ENCODE measurements at regions not wholly inside any gene's neighbourhood (a gene's known extent, or its start where the extent isn't known, plus 50 kb on each side); places are given as distances from the start of the nearest gene placed in this dataset.

DNA sequence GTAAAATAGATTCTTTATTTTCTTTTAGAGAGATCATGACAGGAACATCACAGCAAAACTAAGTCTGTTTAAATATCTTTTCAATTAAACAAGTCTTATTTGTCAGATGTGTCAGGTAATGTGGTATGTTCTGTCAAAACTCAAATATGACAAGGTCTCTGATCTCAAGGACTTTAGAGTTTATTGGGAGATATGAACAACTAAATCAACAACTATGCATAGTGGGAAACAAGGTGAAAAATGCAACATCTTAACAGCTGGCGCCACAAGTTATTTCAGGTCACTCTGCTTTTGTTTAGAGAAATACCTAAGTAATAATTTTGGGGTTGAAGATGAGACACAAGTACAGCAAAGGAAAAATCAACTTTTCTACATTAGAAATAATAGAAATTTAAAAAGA is 779.4 kb upstream of the ADGRL4 start:
- Histone ChIP-seq H3K27me3 (replicated peaks; ENCODE audit: insufficient read depth) (no peaks in the 10 kb centered on the region), H3K36me3 (no peaks in the 10 kb centered on the region), H3K4me1 (replicated peaks) (no peaks in the 10 kb centered on the region), H3K4me3 (no peak overlapping the region), H3K27ac (no peak overlapping the region), H3K9me3 (no peaks in the 10 kb centered on the region)
- 85% methylated on average over 1 of the region's 1 CpG for WGBS
- intact Hi-C loops (cut with DNase I): no loop called here
- DNase-seq (ENCODE audit: low spot score): no peak
- TF ChIP-seq, protein P1, sequence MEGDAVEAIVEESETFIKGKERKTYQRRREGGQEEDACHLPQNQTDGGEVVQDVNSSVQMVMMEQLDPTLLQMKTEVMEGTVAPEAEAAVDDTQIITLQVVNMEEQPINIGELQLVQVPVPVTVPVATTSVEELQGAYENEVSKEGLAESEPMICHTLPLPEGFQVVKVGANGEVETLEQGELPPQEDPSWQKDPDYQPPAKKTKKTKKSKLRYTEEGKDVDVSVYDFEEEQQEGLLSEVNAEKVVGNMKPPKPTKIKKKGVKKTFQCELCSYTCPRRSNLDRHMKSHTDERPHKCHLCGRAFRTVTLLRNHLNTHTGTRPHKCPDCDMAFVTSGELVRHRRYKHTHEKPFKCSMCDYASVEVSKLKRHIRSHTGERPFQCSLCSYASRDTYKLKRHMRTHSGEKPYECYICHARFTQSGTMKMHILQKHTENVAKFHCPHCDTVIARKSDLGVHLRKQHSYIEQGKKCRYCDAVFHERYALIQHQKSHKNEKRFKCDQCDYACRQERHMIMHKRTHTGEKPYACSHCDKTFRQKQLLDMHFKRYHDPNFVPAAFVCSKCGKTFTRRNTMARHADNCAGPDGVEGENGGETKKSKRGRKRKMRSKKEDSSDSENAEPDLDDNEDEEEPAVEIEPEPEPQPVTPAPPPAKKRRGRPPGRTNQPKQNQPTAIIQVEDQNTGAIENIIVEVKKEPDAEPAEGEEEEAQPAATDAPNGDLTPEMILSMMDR (IDR thresholded peaks at IDR 0.05): no peak
- TF ChIP-seq POLR2AphosphoS5 (IDR thresholded peaks at IDR 0.05): no peak
- TF ChIP-seq POLR2A (IDR thresholded peaks at IDR 0.05): no peak

- no peak overlapping the region for H3K27ac ChIP-seq
- WGBS: 92% methylated on average over 4 of the region's 4 CpGs
Observed at GRCh38 chr1:79785561-79785960, 779.0 kb upstream of the ADGRL4 start.

GRCh38 chr1:79781261-79781660 is 774.7 kb upstream of the ADGRL4 start:
- 84% methylated on average over 3 of the region's 3 CpGs for WGBS
- intact Hi-C loops (cut with DNase I): no loop called here
- no peak for DNase-seq (ENCODE audit: low spot score)
- H3K27ac ChIP-seq: no peak overlapping the region
- no peaks in the 10 kb centered on the region for H3K4me1 ChIP-seq (replicated peaks)
- no peaks in the 10 kb centered on the region for H3K9me3 ChIP-seq
- H3K27me3 ChIP-seq (replicated peaks; ENCODE audit: insufficient read depth): no peaks in the 10 kb centered on the region
- no peak overlapping the region for H3K4me3 ChIP-seq
- no peaks in the 10 kb centered on the region for H3K36me3 ChIP-seq
- no peak for TF ChIP-seq POLR2A (IDR thresholded peaks at IDR 0.05)
- TF ChIP-seq, protein P1 (IDR thresholded peaks at IDR 0.05): no peak
- no peak for TF ChIP-seq POLR2AphosphoS5 (IDR thresholded peaks at IDR 0.05)

More at GRCh38 chr1:79785561-79785960, 779.0 kb upstream of the ADGRL4 start:
- TF ChIP-seq POLR2AphosphoS5 (IDR thresholded peaks at IDR 0.05) (no peak), POLR2A (IDR thresholded peaks at IDR 0.05) (no peak)
- TF ChIP-seq, protein P1 (IDR thresholded peaks at IDR 0.05): no peak
- Histone ChIP-seq H3K4me3 (no peak overlapping the region), H3K9me3 (no peaks in the 10 kb centered on the region), H3K36me3 (no peaks in the 10 kb centered on the region), H3K4me1 (replicated peaks) (no peaks in the 10 kb centered on the region), H3K27me3 (replicated peaks; ENCODE audit: insufficient read depth) (no peaks in the 10 kb centered on the region)
- intact Hi-C loops (cut with DNase I): no loop called here
- DNase-seq (ENCODE audit: low spot score): no peak

DNA sequence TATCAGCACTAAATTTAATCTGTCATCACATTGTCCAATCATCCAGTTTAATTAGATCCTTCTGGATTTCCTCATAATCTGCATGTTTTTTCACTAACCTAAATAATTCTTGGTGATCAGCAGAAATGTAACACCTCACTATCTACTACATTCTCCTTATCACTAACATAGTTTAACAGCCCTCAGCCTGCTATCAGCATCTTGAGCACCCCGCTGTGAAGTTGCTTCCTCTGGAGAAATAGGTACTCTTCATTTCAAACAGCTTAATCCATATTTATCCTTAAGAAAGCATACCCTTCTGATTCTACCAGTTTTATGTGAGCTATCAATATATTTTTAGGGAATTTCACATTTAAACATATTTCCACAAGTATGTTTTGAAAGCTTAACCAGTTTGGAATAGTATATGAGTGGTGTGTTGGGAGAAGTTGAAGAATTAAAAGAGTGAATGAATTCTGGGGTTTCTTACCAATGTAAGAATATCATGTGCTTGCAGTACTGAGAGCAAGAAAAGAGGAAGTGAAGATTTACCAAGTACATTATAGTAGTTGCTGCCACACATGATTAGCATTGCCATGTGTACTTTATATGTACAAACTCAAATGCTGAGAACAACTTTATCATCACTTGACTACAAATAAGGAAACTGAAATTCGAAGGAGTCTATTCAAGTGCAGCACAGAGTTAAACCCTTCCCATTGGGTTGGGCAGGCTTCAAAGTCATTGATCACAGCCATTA is 771.1 kb upstream of the ADGRL4 start:
- Histone ChIP-seq H3K27ac (no peak overlapping the region), H3K9me3 (no peaks in the 10 kb centered on the region), H3K4me3 (no peak overlapping the region), H3K4me1 (replicated peaks) (no peaks in the 10 kb centered on the region), H3K36me3 (no peaks in the 10 kb centered on the region), H3K27me3 (replicated peaks; ENCODE audit: insufficient read depth) (no peaks in the 10 kb centered on the region)
- no peak for TF ChIP-seq POLR2AphosphoS5 (IDR thresholded peaks at IDR 0.05)
- TF ChIP-seq, protein P1 (IDR thresholded peaks at IDR 0.05): no peak
- DNase-seq (ENCODE audit: low spot score): no peak
- intact Hi-C loops (cut with DNase I): no loop called here
- 90% methylated on average over 2 of the region's 2 CpGs for WGBS

DNA sequence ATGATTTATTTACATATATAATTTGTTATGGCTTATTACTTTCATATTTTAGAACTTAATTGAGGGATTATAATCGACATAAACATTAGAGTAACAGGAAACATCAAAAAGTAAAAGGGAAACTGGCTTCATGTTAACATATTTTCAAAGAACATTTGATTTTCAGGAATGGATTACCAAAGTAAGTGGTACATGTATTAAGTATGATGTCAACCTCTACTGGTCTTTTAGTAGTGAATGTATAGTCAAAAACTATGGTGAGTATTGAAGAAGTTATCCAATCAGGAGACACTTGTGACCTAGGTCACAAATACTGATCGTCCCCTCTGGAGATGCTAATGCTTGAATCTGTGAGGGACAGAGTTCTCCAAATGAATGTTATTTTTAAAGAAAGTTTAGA is 768.9 kb upstream of the ADGRL4 start:
- intact Hi-C loops (cut with DNase I): no loop called here
- TF ChIP-seq POLR2AphosphoS5 (IDR thresholded peaks at IDR 0.05): no peak
- TF ChIP-seq, protein P1 (IDR thresholded peaks at IDR 0.05): no peak
- TF ChIP-seq POLR2A (IDR thresholded peaks at IDR 0.05): no peak
- Histone ChIP-seq H3K4me1 (replicated peaks) (no peaks in the 10 kb centered on the region), H3K27me3 (replicated peaks; ENCODE audit: insufficient read depth) (no peaks in the 10 kb centered on the region), H3K36me3 (no peaks in the 10 kb centered on the region), H3K4me3 (no peak overlapping the region), H3K9me3 (no peaks in the 10 kb centered on the region), H3K27ac (no peak overlapping the region)
- DNase-seq (ENCODE audit: low spot score): no peak
- WGBS: 83% methylated on average over 2 of the region's 2 CpGs

Data from prostate gland (tissue), 2 donors.